ENCODE measurements at regions not wholly inside any gene's neighbourhood (a gene's known extent, or its start where the extent isn't known, plus 50 kb on each side); places are given as distances from the start of the nearest gene placed in this dataset.

GRCh38 chr13:73773168-73773549 lies 361.0 kb downstream of the KLF12 start:
- ATAC-seq, result no peak
- H3K27ac ChIP-seq, result no peak overlapping the region
- no peak for TF ChIP-seq CTCF (IDR thresholded peaks at IDR 0.05)

GRCh38 chr13:73772449-73773167 lies 361.6 kb downstream of the KLF12 start:
- Histone ChIP-seq H3K27ac (no peak overlapping the region), H3K4me3 (no peak overlapping the region), H3K27me3 (no peaks in the 10 kb centered on the region), H3K36me3 (no peaks in the 10 kb centered on the region), H3K4me1 (no peaks in the 10 kb centered on the region), H3K9me3 (no peaks in the 10 kb centered on the region)
- intact Hi-C loops (cut with DNase I), result no loop called here
- ATAC-seq (no peak), DNase-seq (no peak)
- TF ChIP-seq CTCF (IDR thresholded peaks at IDR 0.05), result no peak

More at GRCh38 chr13:73773168-73773549, 361.0 kb downstream of the KLF12 start:
- Histone ChIP-seq H3K4me1 (no peaks in the 10 kb centered on the region), H3K27me3 (no peaks in the 10 kb centered on the region), H3K9me3 (no peaks in the 10 kb centered on the region), H3K4me3 (no peak overlapping the region), H3K36me3 (no peaks in the 10 kb centered on the region)
- intact Hi-C loops (cut with DNase I), result no loop called here
- no peak for DNase-seq

- no peaks in the 10 kb centered on the region for H3K9me3 ChIP-seq
- intact Hi-C loops (cut with DNase I), result no loop called here
- no peaks in the 10 kb centered on the region for H3K36me3 ChIP-seq
- peaks cover 23% of the 10 kb centered on the region for H3K4me1 ChIP-seq
- no peak overlapping the region for H3K4me3 ChIP-seq
- DNase-seq (no peak), ATAC-seq (no peak)
- no peaks in the 10 kb centered on the region for H3K27me3 ChIP-seq
- TF ChIP-seq CTCF (IDR thresholded peaks at IDR 0.05), result peak; percentile 38
- no peak overlapping the region for H3K27ac ChIP-seq
These were observed 366.4 kb downstream of the KLF12 start for GRCh38 chr13:73767747-73768315.

GRCh38 chr13:73767191-73767741 lies 366.9 kb downstream of the KLF12 start:
- Histone ChIP-seq H3K27ac (peak overlapping the region; percentile 73), H3K4me1 (peaks cover 23% of the 10 kb centered on the region), H3K27me3 (no peaks in the 10 kb centered on the region), H3K9me3 (no peaks in the 10 kb centered on the region), H3K36me3 (no peaks in the 10 kb centered on the region), H3K4me3 (no peak overlapping the region)
- intact Hi-C loops (cut with DNase I), result no loop called here
- ATAC-seq, result no peak
- no peak for TF ChIP-seq CTCF (IDR thresholded peaks at IDR 0.05)
- no peak for DNase-seq

GRCh38 chr13:73765651-73766384 lies 368.4 kb downstream of the KLF12 start:
- no peaks in the 10 kb centered on the region for H3K9me3 ChIP-seq
- H3K4me3 ChIP-seq, result no peak overlapping the region
- DNase-seq (peak; percentile 79), ATAC-seq (peak; percentile 69)
- TF ChIP-seq CTCF (IDR thresholded peaks at IDR 0.05), result no peak
- peaks cover 23% of the 10 kb centered on the region for H3K4me1 ChIP-seq
- H3K27me3 ChIP-seq, result no peaks in the 10 kb centered on the region
- H3K27ac ChIP-seq, result peak overlapping the region; percentile 73
- intact Hi-C loops (cut with DNase I), result no loop called here
- no peaks in the 10 kb centered on the region for H3K36me3 ChIP-seq

Data from upper lobe of right lung (tissue), 1 donor.